Choroid plexus epithelial cell (primary cell): ENCODE measurements at regions not wholly inside any gene's neighbourhood (a gene's known extent, or its start where the extent isn't known, plus 50 kb on each side); places are given as distances from the start of the nearest gene placed in this dataset.

ENCODE experiments used
- DNase-seq: peaks from one replicate; pipeline ENCODE4 v3.0.0-alpha.2; 2010; ENCODE audit warnings: low read depth
- H3K4me3 ChIP-seq: 2 replicates; pipeline ENCODE4 v1.5.1; 2011; ENCODE audit warnings: low read depth, mild to moderate bottlenecking, control low read depth, low read length, moderate library complexity
- TF ChIP-seq, protein P1 (sequence below): conservative IDR thresholded peaks from 2 replicates; pipeline ENCODE4 v1.5.1; 2011; ENCODE audit warnings: low read depth, mild to moderate bottlenecking, control low read depth, inconsistent platforms, low read length, moderate library complexity

DNA sequence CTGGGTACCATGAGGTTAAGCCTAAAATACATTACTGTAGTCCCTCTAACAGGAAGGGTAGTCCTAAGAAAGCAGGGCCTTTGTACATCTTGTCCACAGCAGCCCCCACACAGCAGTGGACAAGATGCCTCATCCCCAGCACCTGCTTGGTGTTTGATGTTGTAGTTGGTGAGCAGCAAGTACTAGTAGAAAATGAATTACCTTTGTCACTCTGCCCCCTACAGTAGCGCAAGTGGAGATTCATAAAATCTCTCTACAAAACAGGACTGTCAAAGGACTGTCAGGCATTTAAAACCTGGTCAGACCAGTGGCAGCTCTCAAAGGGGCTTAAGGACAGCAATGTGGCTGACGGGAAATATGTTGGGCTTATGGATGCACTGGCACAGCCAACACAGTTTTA lies 122.5 kb downstream of the TMEM174 start:
- no peak for DNase-seq
- TF ChIP-seq, protein P1, sequence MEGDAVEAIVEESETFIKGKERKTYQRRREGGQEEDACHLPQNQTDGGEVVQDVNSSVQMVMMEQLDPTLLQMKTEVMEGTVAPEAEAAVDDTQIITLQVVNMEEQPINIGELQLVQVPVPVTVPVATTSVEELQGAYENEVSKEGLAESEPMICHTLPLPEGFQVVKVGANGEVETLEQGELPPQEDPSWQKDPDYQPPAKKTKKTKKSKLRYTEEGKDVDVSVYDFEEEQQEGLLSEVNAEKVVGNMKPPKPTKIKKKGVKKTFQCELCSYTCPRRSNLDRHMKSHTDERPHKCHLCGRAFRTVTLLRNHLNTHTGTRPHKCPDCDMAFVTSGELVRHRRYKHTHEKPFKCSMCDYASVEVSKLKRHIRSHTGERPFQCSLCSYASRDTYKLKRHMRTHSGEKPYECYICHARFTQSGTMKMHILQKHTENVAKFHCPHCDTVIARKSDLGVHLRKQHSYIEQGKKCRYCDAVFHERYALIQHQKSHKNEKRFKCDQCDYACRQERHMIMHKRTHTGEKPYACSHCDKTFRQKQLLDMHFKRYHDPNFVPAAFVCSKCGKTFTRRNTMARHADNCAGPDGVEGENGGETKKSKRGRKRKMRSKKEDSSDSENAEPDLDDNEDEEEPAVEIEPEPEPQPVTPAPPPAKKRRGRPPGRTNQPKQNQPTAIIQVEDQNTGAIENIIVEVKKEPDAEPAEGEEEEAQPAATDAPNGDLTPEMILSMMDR, result peak; percentile 32
- no peak overlapping the region for H3K4me3 ChIP-seq

DNA sequence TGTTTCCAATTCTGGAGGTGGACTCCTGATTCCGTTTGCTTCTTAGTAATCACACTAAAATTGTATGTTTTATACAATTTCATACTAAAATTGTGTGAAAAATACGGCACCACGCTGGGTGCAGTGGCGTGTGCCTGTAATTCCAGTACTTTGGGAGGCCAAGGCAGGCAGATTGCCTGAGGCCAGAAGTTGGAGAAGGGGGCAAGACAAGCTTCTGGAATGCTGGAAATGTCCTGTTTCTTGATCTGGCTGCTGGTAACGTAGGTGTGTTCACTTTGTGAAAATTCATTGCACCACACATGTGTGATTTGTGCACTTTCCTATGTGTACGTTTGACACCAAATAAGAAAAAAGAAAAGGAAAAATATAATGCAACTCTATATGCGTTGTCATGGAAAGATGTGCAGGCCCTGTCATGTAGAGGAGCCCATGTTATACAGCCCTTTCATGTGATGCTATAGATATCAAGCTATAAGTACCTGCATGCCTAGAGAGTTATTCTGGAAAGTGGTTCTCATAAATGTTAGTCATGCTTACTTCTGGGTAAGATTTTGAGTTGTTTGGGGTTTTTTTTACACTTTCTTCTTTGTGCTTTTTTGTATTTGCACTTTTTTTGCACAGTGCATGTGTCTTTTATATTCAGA lies 119.9 kb downstream of the TMEM174 start:
- TF ChIP-seq, protein P1, result no peak
- no peak for DNase-seq
- no peak overlapping the region for H3K4me3 ChIP-seq

DNA sequence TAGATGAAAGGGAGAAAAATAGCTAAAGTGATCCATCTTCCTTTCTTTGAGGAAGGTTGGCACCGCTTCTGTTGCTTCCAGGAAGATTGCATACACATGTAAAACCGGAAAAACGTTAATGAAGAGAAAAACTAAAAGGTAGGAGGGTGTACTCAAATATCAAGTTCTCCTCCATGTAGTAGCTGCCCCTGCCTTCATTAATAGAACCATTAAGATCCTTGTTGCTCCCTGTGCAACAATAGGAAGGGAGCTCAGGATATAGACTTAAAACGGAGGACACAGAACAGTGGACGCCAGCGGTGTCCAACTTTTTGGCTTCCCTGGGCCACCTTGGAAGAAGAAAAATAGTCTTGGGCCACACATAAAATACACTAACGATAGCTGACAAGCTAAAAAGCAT lies 118.9 kb downstream of the TMEM174 start:
- no peak for DNase-seq
- no peak overlapping the region for H3K4me3 ChIP-seq
- TF ChIP-seq, protein P1, result no peak

DNA sequence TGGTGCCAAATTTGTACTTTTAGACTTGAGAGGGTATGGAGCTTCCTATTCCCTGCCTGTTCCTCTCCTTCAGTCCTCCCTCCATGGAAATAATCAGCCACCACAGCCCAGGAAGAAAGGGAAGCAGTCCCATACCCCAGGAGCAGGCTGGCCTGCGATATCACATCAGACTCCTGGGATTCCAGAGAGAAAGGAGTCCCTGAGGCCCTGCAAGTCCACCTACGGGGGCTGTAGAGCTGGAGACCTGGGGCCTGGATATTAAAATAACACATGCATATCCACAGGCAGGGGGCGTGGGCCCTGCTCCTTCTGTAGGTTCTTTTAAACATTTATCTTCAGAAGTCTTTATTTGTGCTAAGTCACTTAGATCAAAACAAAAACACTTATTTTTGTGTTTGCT lies 117.2 kb downstream of the TMEM174 start:
- TF ChIP-seq, protein P1, result peak; percentile 31
- DNase-seq, result no peak
- no peak overlapping the region for H3K4me3 ChIP-seq

DNA sequence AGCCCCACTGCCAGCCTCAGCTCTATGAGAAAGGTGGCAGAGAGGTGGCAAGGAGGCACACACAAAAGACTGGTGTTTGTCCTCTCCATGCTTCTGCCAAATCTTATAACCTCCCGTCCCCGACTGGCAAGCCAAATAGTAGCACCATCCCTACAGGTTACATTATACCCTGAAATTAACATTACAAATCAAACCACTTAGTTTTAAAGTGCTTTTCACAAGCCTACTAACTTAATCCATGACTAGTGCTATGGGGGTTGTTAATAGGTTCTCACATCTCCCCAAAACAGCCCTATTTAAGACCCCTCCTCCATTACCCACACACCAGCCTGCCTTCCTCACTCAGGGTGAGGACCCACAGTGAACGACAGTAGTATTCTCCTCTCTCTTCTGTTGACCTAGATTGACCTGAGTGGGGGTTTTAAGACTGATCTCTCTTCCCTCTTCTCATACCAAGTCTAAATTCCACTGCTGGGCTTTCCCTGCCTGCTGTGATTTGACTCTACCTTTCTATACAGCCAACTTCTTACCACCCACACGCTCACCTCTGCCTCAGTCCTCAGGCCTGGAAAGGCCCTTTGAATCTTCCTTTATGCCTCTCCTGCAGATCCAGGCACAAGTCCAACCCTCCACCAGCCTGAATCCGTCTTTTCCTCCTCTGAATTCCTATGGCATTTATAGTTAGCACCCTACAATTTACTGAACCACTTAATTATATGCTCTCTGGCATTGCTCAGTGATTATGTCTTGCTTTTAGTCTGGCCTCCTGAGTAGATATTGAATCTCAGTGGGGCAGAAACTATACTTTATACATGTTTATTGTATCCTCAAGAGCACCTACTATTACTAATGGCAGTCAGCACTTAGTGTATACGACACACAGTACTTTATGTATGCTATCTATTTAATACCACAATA lies 116.1 kb downstream of the TMEM174 start:
- TF ChIP-seq, protein P1, result no peak
- DNase-seq, result no peak
- H3K4me3 ChIP-seq, result no peak overlapping the region

DNA sequence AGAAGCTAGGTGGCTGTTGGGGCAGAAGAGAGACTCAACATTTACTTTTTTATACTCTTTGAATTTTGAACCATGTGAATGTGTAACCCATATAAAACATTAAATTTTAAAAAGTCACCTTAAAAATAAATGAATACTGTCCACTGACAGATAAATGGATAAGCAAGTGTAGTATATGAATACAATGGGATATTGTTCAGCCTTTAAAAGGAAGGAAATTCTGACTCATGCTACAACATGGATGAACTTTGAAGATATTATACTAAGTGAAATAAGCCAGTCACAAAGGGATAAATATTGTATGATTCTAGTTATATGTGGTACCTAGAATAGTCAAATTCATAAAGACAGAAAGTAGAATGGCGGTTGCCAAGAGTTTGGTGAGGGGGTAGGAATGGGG lies 113.9 kb downstream of the TMEM174 start:
- H3K4me3 ChIP-seq, result no peak overlapping the region
- no peak for DNase-seq
- TF ChIP-seq, protein P1, result no peak
